Activated CD8-positive, alpha-beta T cell treated with anti-CD3 and anti-CD28 coated beads for 36 hours (primary cell): ENCODE measurements at regions not wholly inside any gene's neighbourhood (a gene's known extent, or its start where the extent isn't known, plus 50 kb on each side); places are given as distances from the start of the nearest gene placed in this dataset.
"Not testable (repeated sequence)": the region's sequence is repeated elsewhere in the genome, so short reads cannot be mapped to it uniquely, and the experiment has no call there.

Experiments used
- ATAC-seq: fragments of 200-7000 bp; cut with Tn5 transposase; one replicate; pipeline ENCODE4 v1.10.0; 2021; ENCODE audit warnings: mild to moderate bottlenecking, moderate library complexity
- CTCF ChIA-PET: fragments of 350-600 bp; sonication (Branson Sonifier 250); formaldehyde crosslinking; loops from one replicate; lab custom pipeline; 2021; ENCODE audit warnings: antibody characterized with exemption; lab: Charles Lee
- POLR2A ChIA-PET: fragments of 350-600 bp; sonication (Branson Sonifier 250); formaldehyde crosslinking; loops from one replicate; lab custom pipeline; 2021; ENCODE audit warnings: antibody characterized with exemption; lab: Charles Lee
- DNase-seq: peaks from one replicate; pipeline ENCODE4 v3.0.0-alpha.2; 2020
- H3K27ac Mint-ChIP-seq: one replicate; pipeline ENCODE4 v1.8.0; 2021; ENCODE audit warnings: mild to moderate bottlenecking, mixed read lengths
- H3K27me3 Mint-ChIP-seq: one replicate; pipeline ENCODE4 v1.8.0; 2021; ENCODE audit warnings: mixed read lengths
- H3K36me3 Mint-ChIP-seq: one replicate; pipeline ENCODE4 v1.8.0; 2021; ENCODE audit warnings: low read depth, mixed read lengths
- H3K4me1 Mint-ChIP-seq: one replicate; pipeline ENCODE4 v1.8.0; 2021; ENCODE audit warnings: low read depth, mixed read lengths
- H3K4me3 Mint-ChIP-seq: one replicate; pipeline ENCODE4 v1.8.0; 2021; ENCODE audit warnings: mild to moderate bottlenecking, moderate library complexity, mixed read lengths
- H3K9me3 Mint-ChIP-seq: one replicate; pipeline ENCODE4 v1.8.0; 2021; ENCODE audit warnings: mixed read lengths
- intact Hi-C: fragments of 100-400 bp; cut with micrococcal nuclease; formaldehyde crosslinking; loops from one replicate; pipeline ENCODE4 v1.10.0; 2022
- TF ChIP-seq, protein P1 (sequence below): fragments of 200-600 bp; IDR thresholded peaks from one replicate; pipeline ENCODE4 v1.8.0; 2022; ENCODE audit warnings: antibody characterized with exemption, mild to moderate bottlenecking

DNA sequence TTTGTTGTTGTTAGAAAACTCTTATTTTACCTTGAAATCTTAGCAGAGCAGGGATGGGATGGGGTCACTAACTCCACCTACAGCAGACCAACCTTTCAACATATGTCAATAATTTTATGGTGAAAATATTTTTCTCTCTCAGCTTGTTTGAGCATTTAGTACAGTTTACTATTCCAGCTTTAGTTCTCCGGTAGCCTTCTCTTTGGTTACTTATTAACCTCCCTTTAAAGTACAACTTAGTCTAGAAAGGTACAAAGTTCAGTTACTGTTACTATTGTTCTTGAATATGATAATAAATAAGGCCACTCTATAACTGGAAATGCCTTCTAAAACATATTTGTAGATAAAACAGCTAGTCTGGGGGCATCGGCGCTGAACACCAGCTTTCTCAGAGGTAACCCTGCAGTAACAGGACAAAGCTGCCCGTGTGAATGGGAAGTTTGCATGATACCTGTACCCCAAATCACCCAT is 233.3 kb downstream of the PCSK1 start:
- no peak overlapping the region for H3K27ac Mint-ChIP-seq
- no peaks in the 10 kb centered on the region for H3K4me1 Mint-ChIP-seq
- ATAC-seq (no peak), DNase-seq (no peak)
- CTCF ChIA-PET = interaction anchor here (0.9 kb wide), 1 partner anchor 136 kb away, joined by 3 read pairs; no protein-coding TSS in a partner anchor
- H3K4me3 Mint-ChIP-seq = no peak overlapping the region
- POLR2A ChIA-PET = no interaction called here
- H3K27me3 Mint-ChIP-seq = peaks cover 18% of the 10 kb centered on the region
- TF ChIP-seq, protein P1, sequence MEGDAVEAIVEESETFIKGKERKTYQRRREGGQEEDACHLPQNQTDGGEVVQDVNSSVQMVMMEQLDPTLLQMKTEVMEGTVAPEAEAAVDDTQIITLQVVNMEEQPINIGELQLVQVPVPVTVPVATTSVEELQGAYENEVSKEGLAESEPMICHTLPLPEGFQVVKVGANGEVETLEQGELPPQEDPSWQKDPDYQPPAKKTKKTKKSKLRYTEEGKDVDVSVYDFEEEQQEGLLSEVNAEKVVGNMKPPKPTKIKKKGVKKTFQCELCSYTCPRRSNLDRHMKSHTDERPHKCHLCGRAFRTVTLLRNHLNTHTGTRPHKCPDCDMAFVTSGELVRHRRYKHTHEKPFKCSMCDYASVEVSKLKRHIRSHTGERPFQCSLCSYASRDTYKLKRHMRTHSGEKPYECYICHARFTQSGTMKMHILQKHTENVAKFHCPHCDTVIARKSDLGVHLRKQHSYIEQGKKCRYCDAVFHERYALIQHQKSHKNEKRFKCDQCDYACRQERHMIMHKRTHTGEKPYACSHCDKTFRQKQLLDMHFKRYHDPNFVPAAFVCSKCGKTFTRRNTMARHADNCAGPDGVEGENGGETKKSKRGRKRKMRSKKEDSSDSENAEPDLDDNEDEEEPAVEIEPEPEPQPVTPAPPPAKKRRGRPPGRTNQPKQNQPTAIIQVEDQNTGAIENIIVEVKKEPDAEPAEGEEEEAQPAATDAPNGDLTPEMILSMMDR = no peak
- no peaks in the 10 kb centered on the region for H3K36me3 Mint-ChIP-seq
- no peaks in the 10 kb centered on the region for H3K9me3 Mint-ChIP-seq
- intact Hi-C loops = no loop called here

DNA sequence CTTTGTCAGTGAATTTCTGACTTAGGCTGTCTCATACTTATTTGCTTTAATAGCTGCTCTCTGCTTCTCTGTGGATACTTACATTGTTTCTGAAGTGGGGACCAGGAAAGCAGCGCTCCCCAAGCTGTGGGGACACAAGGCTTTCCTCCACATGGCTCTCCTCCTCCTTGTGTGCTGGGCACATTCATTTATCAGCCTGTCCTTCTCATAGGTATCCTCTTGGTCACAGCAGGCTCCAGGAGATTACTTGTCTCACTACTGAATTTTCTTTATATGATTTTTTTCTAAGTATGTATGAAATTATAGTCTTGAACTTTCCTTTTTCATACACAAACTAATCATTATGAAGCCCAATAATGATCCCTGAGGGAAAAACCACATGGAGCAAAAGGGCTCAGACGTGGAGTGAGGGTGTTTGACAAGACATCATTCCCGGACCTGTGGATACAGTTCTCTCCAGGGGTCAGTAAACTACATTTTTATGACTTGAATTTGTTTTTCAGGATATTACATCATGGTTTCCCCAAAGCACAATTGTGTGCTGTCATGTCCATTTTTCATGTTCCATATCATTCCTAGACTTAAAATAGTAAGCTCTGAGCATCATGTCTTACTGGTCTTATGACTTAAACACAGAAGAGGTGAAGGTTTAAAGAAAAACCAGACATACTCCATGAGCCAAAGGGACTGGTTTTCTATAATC is 234.5 kb downstream of the PCSK1 start:
- POLR2A ChIA-PET = no interaction called here
- H3K27me3 Mint-ChIP-seq = peaks cover 15% of the 10 kb centered on the region
- H3K9me3 Mint-ChIP-seq = no peaks in the 10 kb centered on the region
- DNase-seq = no peak
- H3K36me3 Mint-ChIP-seq = no peaks in the 10 kb centered on the region
- ATAC-seq = no peak
- intact Hi-C loops = no loop called here
- TF ChIP-seq, protein P1 = no peak
- no peaks in the 10 kb centered on the region for H3K4me1 Mint-ChIP-seq
- no peak overlapping the region for H3K4me3 Mint-ChIP-seq
- CTCF ChIA-PET = no interaction called here
- H3K27ac Mint-ChIP-seq = no peak overlapping the region

DNA sequence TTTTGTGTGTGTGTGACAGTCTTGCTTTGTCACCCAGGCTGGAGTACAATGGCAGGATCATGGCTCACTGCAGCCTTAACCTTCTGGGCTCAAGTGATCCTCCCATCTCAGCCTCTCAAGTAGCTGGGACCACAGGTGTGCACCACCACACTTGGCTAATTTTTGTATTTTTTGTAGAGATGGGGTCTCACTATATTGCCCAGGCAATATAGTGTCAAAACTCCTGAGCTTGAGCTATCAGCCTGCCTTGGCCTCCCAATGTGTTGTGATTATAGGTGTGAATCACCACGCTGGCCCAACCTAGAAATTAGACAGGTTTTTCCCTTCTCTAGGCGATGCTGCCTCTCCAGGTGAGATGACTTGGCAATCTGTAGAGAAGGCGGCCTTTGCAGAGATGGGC is 235.3 kb downstream of the PCSK1 start:
- ATAC-seq, DNase-seq, POLR2A ChIA-PET, H3K4me1 Mint-ChIP-seq, H3K4me3 Mint-ChIP-seq, H3K36me3 Mint-ChIP-seq, H3K27ac Mint-ChIP-seq, intact Hi-C loops, H3K9me3 Mint-ChIP-seq: not testable (repeated sequence)
- CTCF ChIA-PET = interaction anchor here (1.1 to 1.2 kb wide), 2 partner anchors 191 to 398 kb away, joined by 3 to 4 read pairs; no protein-coding TSS in a partner anchor
- H3K27me3 Mint-ChIP-seq = peaks cover 15% of the 10 kb centered on the region

DNA sequence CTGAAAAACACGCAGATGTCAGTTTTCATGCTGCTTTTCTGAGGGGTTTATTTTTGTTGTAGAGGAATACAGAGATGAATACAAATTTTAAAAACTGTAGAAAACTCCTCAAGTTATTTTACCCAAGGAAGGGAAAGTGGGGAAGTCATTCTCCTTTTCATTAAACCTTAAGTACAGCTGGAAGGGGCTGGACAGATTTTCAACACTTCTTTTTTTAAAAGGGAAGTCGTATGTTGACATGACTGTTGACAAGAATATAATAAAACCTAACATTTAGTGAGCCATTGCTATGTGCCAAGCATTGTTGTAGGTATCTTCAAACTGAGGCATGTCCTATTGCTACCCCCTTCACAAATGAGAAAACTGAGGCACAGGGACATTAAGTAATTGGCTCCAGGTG is 235.7 kb upstream of the ELL2 start:
- H3K36me3 Mint-ChIP-seq = no peaks in the 10 kb centered on the region
- intact Hi-C loops = no loop called here
- DNase-seq (no peak), ATAC-seq (no peak)
- ChIA-PET POLR2A (no interaction called here), CTCF (interaction anchor here (1.1 to 1.2 kb wide), 2 partner anchors 191 to 399 kb away, joined by 3 to 4 read pairs; no protein-coding TSS in a partner anchor)
- TF ChIP-seq, protein P1 = no peak
- no peaks in the 10 kb centered on the region for H3K4me1 Mint-ChIP-seq
- peaks cover 12% of the 10 kb centered on the region for H3K27me3 Mint-ChIP-seq
- H3K4me3 Mint-ChIP-seq = no peak overlapping the region
- H3K27ac Mint-ChIP-seq = no peak overlapping the region
- H3K9me3 Mint-ChIP-seq = no peaks in the 10 kb centered on the region

DNA sequence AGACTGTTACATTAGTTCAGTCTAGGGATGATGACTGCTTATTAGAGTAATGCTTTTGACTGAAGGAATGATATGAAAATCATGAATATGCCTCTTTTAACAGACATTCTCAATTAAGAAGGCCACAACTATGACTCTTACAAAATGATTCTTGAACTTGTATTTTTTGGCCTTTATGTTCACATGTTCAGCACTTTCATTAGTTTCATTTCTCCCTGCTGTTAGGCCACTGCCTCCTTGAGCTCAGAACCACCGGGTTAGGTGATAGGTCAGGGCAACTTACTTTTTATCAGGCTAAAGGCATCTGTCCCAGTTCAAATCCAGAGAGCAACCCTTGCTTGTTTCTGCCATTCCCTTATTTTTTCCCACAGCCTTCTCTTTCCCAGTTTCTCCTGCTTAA is 235.2 kb upstream of the ELL2 start:
- intact Hi-C loops = no loop called here
- Mint-ChIP-seq H3K27me3 (peaks cover 12% of the 10 kb centered on the region), H3K4me1 (no peaks in the 10 kb centered on the region), H3K36me3 (no peaks in the 10 kb centered on the region), H3K27ac (no peak overlapping the region), H3K4me3 (no peak overlapping the region), H3K9me3 (no peaks in the 10 kb centered on the region)
- TF ChIP-seq, protein P1 = no peak
- CTCF ChIA-PET = interaction anchor here (1.1 to 1.2 kb wide), 2 partner anchors 190 to 399 kb away, joined by 3 to 4 read pairs; no protein-coding TSS in a partner anchor
- POLR2A ChIA-PET = no interaction called here
- DNase-seq (no peak), ATAC-seq (no peak)
